Right lobe of liver (tissue), 4 donors: ENCODE measurements at regions not wholly inside any gene's neighbourhood (a gene's known extent, or its start where the extent isn't known, plus 50 kb on each side); places are given as distances from the start of the nearest gene placed in this dataset.

Experiments
- CTCF ChIP-seq, 4 donors: fragments of 200-600 bp in 3 of 4; fragments of 450-650 bp in 1 of 4; IDR thresholded peaks; one replicate each; pipeline versions ENCODE4 v1.5.1 to v1.8.0; 2016 to 2022; ENCODE audit warnings: antibody characterized with exemption in 4 of 4, mild to moderate bottlenecking in 2 of 4
- POLR2A ChIP-seq: fragments of 450-650 bp; IDR thresholded peaks from one replicate; pipeline ENCODE4 v1.6.1; 2017; ENCODE audit warnings: antibody characterized with exemption, mild to moderate bottlenecking
- donor health status: DM: no; HTN: no; CAD: no.
- donor health status: DM: no; HTN: no; CAD: no.
- donor health status: DM: no; HTN: yes; CAD: no.

DNA sequence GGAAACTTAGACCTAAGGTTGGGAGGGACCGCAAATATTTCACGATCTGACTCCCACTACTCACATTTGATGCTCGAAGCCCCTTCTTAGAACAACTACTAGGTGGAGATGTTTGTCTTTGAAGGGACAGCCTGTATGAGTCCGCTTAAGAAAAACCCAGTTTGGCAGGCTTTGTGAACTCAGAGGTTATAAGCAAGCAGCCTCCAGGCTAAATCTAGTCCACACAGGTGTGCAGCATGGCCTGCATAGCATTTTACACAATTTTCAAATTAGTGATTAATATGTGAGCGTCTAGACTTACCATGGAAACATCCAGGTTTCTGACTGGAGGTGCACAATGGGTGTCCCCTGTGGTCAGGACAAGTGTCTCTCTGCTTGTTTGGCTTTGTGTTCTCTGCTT is 127.1 kb downstream of the KIF4B start:
- TF ChIP-seq POLR2A (no peak), CTCF (IDR thresholded peaks at IDR 0.05) (no peak)
